SK-N-SH (cell line): ENCODE measurements at regions not wholly inside any gene's neighbourhood (a gene's known extent, or its start where the extent isn't known, plus 50 kb on each side); places are given as distances from the start of the nearest gene placed in this dataset.

Source experiments
- CTCF ChIA-PET: fragments of 300-600, 350-600 bp; formaldehyde crosslinking; extraction: SDS; loops from one replicate; lab custom pipeline; 2021; lab: Yijun Ruan, JAX
- POLR2A ChIA-PET: fragments of 350-600 bp; sonication (Branson Sonifier 250); formaldehyde crosslinking; extraction: SDS; loops from one replicate; lab custom pipeline; 2020; ENCODE audit warnings: antibody characterized with exemption, inconsistent platforms; lab: Yijun Ruan, JAX
- DNase-seq: peaks from one replicate; pipeline ENCODE4 v3.0.0; 2012
- H2AFZ ChIP-seq: fragments of 200-600 bp; sonication (generic); 2 replicates; pipeline ENCODE4 v1.8.1; 2016; ENCODE audit warnings: antibody characterized with exemption, mild to moderate bottlenecking, low read depth
- H3F3A ChIP-seq: fragments of 200-600 bp; sonication (generic); replicated peaks from 2 replicates; pipeline ENCODE3; 2016; ENCODE audit warnings: antibody characterized with exemption, mild to moderate bottlenecking; ENCODE audit not compliant: insufficient read depth
- H3K27ac ChIP-seq, 2 experiments: fragments of 200-500 bp in 1 of 2; fragments of 200-600 bp in 1 of 2; sonication (Bioruptor generic) in 1 of 2; sonication (generic), shearing (Covaris generic) in 1 of 2; 2 replicates each; pipeline versions ENCODE4 v1.5.1 to v1.6.1; 2014 to 2016; ENCODE audit warnings: low read depth in 2 of 2, inconsistent platforms in 1 of 2, low read length in 1 of 2, mild to moderate bottlenecking in 1 of 2, mixed read lengths in 1 of 2
- H3K27me3 ChIP-seq: fragments of 200-600 bp; sonication (generic), shearing (Covaris generic); 2 replicates; pipeline ENCODE4 v1.6.1; 2016; ENCODE audit warnings: mixed run types; ENCODE audit not compliant: insufficient read depth
- H3K36me3 ChIP-seq, 2 experiments: fragments of 200-500 bp in 1 of 2; fragments of 200-600 bp in 1 of 2; sonication (Bioruptor generic) in 1 of 2; sonication (generic) in 1 of 2; replicated peaks in 1 of 2; 2 replicates each; pipeline versions ENCODE3 to v1.5.1; 2014 to 2016; ENCODE audit warnings: low read length in 1 of 2, mild to moderate bottlenecking in 1 of 2; ENCODE audit not compliant: insufficient read depth in 2 of 2, control insufficient read depth in 1 of 2
- H3K4me1 ChIP-seq, 2 experiments: fragments of 200-500 bp in 1 of 2; fragments of 200-600 bp in 1 of 2; sonication (Bioruptor generic) in 1 of 2; sonication (generic), shearing (Covaris generic) in 1 of 2; 2 replicates each; pipeline versions ENCODE4 v1.5.1 to v1.6.1; 2014 to 2016; ENCODE audit warnings: low read depth in 1 of 2, low read length in 1 of 2, mixed run types in 1 of 2; ENCODE audit not compliant: insufficient read depth in 2 of 2, control insufficient read depth in 1 of 2
- H3K4me2 ChIP-seq: fragments of 200-600 bp; sonication (generic), shearing (Covaris generic); 2 replicates; pipeline ENCODE4 v1.6.1; 2017; ENCODE audit warnings: mixed run types
- H3K4me3 ChIP-seq, 2 experiments: fragments of 200-500 bp in 1 of 2; fragments of 200-600 bp in 1 of 2; sonication (Bioruptor generic) in 1 of 2; sonication (generic), shearing (Covaris generic) in 1 of 2; 2 replicates each; pipeline versions ENCODE4 v1.5.1 to v1.8.1; 2014 to 2016; ENCODE audit warnings: low read depth in 2 of 2, inconsistent platforms in 1 of 2, low read length in 1 of 2, mild to moderate bottlenecking in 1 of 2, mixed read lengths in 1 of 2, moderate library complexity in 1 of 2
- H3K79me2 ChIP-seq: fragments of 200-600 bp; sonication (generic); 2 replicates; pipeline ENCODE4 v1.8.1; 2017; ENCODE audit warnings: mild to moderate bottlenecking; ENCODE audit not compliant: insufficient read depth
- H3K9ac ChIP-seq: fragments of 200-600 bp; sonication (generic); 2 replicates; pipeline ENCODE4 v1.6.1; 2017; ENCODE audit warnings: mixed run types
- H3K9me2 ChIP-seq: fragments of 200-600 bp; sonication (generic); 2 replicates; pipeline ENCODE4 v1.6.1; 2017; ENCODE audit warnings: mixed run types
- H3K9me3 ChIP-seq: fragments of 200-600 bp; sonication (generic); 2 replicates; pipeline ENCODE4 v1.6.1; 2017; ENCODE audit warnings: mixed run types, mild to moderate bottlenecking, moderate library complexity
- H4K20me1 ChIP-seq: fragments of 200-600 bp; sonication (generic); 2 replicates; pipeline ENCODE4 v1.6.1; 2017; ENCODE audit warnings: mild to moderate bottlenecking, mixed run types; ENCODE audit not compliant: insufficient read depth
- CTCF ChIP-seq: fragments of 200-600 bp; sonication (generic); IDR thresholded peaks from 2 replicates; pipeline ENCODE4 v1.6.1; 2017; ENCODE audit warnings: antibody characterized with exemption, mild to moderate bottlenecking, moderate library complexity
- ELF1 ChIP-seq: IDR thresholded peaks from 2 replicates; pipeline ENCODE4 v1.4.0; 2012
- EZH2phosphoT487 ChIP-seq: fragments of 200-600 bp; sonication (generic); IDR thresholded peaks from 2 replicates; pipeline ENCODE4 v1.6.1; 2017; ENCODE audit warnings: low read depth, mixed run types, mild to moderate bottlenecking, antibody characterized with exemption, moderate library complexity, borderline replicate concordance
- FOSL2 ChIP-seq: IDR thresholded peaks from 2 replicates; pipeline ENCODE4 v1.4.0; 2012; ENCODE audit warnings: low read depth, mild to moderate bottlenecking, moderate library complexity, borderline replicate concordance
- FOXJ3 ChIP-seq: sonication (generic); formaldehyde crosslinking; IDR thresholded peaks from 2 replicates; pipeline ENCODE4 v1.5.1; 2020; ENCODE audit warnings: mild to moderate bottlenecking, missing genetic modification reagents
- FOXM1 ChIP-seq: IDR thresholded peaks from 2 replicates; pipeline ENCODE4 v1.4.0; 2012; ENCODE audit warnings: low read depth, mild to moderate bottlenecking
- GABPA ChIP-seq: IDR thresholded peaks from 2 replicates; pipeline ENCODE4 v1.4.0; 2012; ENCODE audit warnings: low read depth, mild to moderate bottlenecking
- MEF2A ChIP-seq: IDR thresholded peaks from 2 replicates; pipeline ENCODE4 v1.4.0; 2012; ENCODE audit warnings: low read depth, borderline replicate concordance
- NRF1 ChIP-seq: IDR thresholded peaks from 2 replicates; pipeline ENCODE4 v1.6.1; 2012; ENCODE audit warnings: low read depth, mild to moderate bottlenecking, low read length
- POLR2AphosphoS5 ChIP-seq: IDR thresholded peaks from 2 replicates; pipeline ENCODE4 v1.6.1; 2012; ENCODE audit warnings: low read depth, low read length
- RAD21 ChIP-seq: IDR thresholded peaks from 2 replicates; pipeline ENCODE4 v1.6.1; 2012; ENCODE audit warnings: mild to moderate bottlenecking, low read length
- RFX5 ChIP-seq: IDR thresholded peaks from 2 replicates; pipeline ENCODE4 v1.6.1; 2012; ENCODE audit warnings: mild to moderate bottlenecking, improper control_type of control experiment, low read length
- RXRA ChIP-seq: IDR thresholded peaks from 2 replicates; pipeline ENCODE4 v1.4.0; 2012; ENCODE audit warnings: low read depth, mild to moderate bottlenecking, borderline replicate concordance
- SIN3A ChIP-seq: IDR thresholded peaks from 2 replicates; pipeline ENCODE4 v1.6.1; 2012; ENCODE audit warnings: low read depth, mild to moderate bottlenecking, low read length, moderate library complexity, borderline replicate concordance
- TAF1 ChIP-seq: IDR thresholded peaks from 2 replicates; pipeline ENCODE4 v1.6.1; 2012; ENCODE audit warnings: low read depth, mild to moderate bottlenecking, low read length, moderate library complexity, borderline replicate concordance
- TCF12 ChIP-seq: IDR thresholded peaks from 2 replicates; pipeline ENCODE4 v1.4.0; 2012
- YY1 ChIP-seq: IDR thresholded peaks from 2 replicates; pipeline ENCODE4 v1.4.0; 2012; ENCODE audit warnings: low read depth, mild to moderate bottlenecking
- whole genome bisulfite sequencing: methylation state at CpG from one replicate; pipeline ENCODE4 v1.1.6; 2017; ENCODE audit warnings: low lambda C conversion rate; 5-methylcytosine and 5-hydroxymethylcytosine counted together
- TF ChIP-seq, protein P1 (sequence below): IDR thresholded peaks from 2 replicates; pipeline ENCODE4 v1.4.0; 2012; ENCODE audit warnings: low read depth

DNA sequence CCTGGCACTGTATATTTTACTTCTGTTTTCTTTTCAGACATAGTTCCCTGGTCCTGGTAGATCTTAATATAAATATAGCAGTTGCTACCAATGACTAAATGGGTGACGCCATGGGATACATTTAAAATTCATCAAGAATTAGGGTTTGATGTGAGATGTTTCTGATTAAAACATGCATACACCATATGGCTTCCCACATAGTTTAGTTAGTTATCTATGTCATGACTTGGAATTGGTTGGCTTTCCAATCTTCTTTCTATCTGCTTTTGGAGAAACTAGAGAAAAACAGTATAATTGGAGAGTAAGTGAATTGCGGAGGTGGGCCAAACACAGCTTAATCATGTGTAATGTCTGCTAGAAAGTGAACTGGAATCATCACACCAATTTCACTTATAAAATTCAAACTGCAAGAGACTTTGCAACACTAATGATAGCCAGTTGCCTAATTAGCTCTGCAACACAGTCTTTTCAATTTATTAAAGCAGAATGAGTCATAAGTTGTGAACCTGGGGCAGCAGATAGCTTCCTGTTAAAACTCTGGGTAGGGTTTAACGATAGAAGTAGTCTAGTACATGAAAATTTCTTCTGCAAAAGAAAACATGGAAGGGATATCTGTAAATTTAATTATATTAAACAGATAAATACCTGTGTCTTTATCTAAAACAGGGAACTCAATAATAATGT, 295.2 kb downstream of the SLC16A7 start:
- no peaks in the 10 kb centered on the region for H3K27me3 ChIP-seq
- TF ChIP-seq MEF2A = no peak
- no peak for TF ChIP-seq ELF1
- TF ChIP-seq CTCF = no peak
- TF ChIP-seq RFX5 = no peak
- no peak for TF ChIP-seq GABPA
- TF ChIP-seq FOXM1 = no peak
- TF ChIP-seq YY1 = no peak
- TF ChIP-seq FOXJ3 = no peak
- no peak for DNase-seq
- no peak overlapping the region for H2AFZ ChIP-seq
- H4K20me1 ChIP-seq = no peaks in the 10 kb centered on the region
- H3K4me1 ChIP-seq = no peaks in the 10 kb centered on the region
- H3K9me3 ChIP-seq = no peaks in the 10 kb centered on the region
- no peaks in the 10 kb centered on the region for H3K9me2 ChIP-seq
- H3K9ac ChIP-seq = no peak overlapping the region
- no peak overlapping the region for H3K27ac ChIP-seq
- H3K79me2 ChIP-seq = no peaks in the 10 kb centered on the region
- H3K4me2 ChIP-seq = no peak overlapping the region
- 9% methylated on average over 3 of the region's 3 CpGs for WGBS
- CTCF ChIA-PET = no interaction called here
- H3F3A ChIP-seq = no peaks in the 10 kb centered on the region
- no peaks in the 10 kb centered on the region for H3K36me3 ChIP-seq
- POLR2A ChIA-PET = no interaction called here
- no peak overlapping the region for H3K4me3 ChIP-seq

GRCh38 chr12:59895166-59895775, 299.4 kb downstream of the SLC16A7 start:
- Histone ChIP-seq H4K20me1 (no peaks in the 10 kb centered on the region), H3K4me2 (no peak overlapping the region), H2AFZ (no peak overlapping the region), H3K27ac (no peak overlapping the region), H3K27me3 (no peaks in the 10 kb centered on the region), H3K9me3 (no peaks in the 10 kb centered on the region), H3K36me3 (no peaks in the 10 kb centered on the region), H3K9ac (no peak overlapping the region), H3K4me3 (no peak overlapping the region), H3K9me2 (no peaks in the 10 kb centered on the region), H3K79me2 (no peaks in the 10 kb centered on the region), H3K4me1 (no peaks in the 10 kb centered on the region), H3F3A (no peaks in the 10 kb centered on the region)
- CTCF ChIA-PET = no interaction called here
- no peak for TF ChIP-seq TAF1
- no peak for TF ChIP-seq SIN3A
- no peak for TF ChIP-seq RXRA
- TF ChIP-seq FOXM1 = no peak
- TF ChIP-seq TCF12 = no peak
- TF ChIP-seq RFX5 = no peak
- no peak for TF ChIP-seq MEF2A
- TF ChIP-seq YY1 = no peak
- TF ChIP-seq RAD21 = no peak
- TF ChIP-seq ELF1 = no peak
- no peak for TF ChIP-seq POLR2AphosphoS5
- TF ChIP-seq CTCF = no peak
- no peak for TF ChIP-seq EZH2phosphoT487
- no peak for TF ChIP-seq GABPA
- TF ChIP-seq, protein P1, sequence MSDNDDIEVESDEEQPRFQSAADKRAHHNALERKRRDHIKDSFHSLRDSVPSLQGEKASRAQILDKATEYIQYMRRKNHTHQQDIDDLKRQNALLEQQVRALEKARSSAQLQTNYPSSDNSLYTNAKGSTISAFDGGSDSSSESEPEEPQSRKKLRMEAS = no peak
- TF ChIP-seq FOSL2 = no peak
- TF ChIP-seq NRF1 = no peak
- POLR2A ChIA-PET = no interaction called here
- DNase-seq = no peak
- 4% methylated on average over 1 of the region's 1 CpG for WGBS
